Tibial artery (tissue), 4 donors: ENCODE measurements at regions not wholly inside any gene's neighbourhood (a gene's known extent, or its start where the extent isn't known, plus 50 kb on each side); places are given as distances from the start of the nearest gene placed in this dataset.

Experiments used
- DNase-seq, 2 donors: peaks; one replicate each; pipeline ENCODE4 v3.0.0-alpha.2; 2019
- H3K27ac ChIP-seq, 2 donors: fragments of 200-600 bp; sonication (generic) in 1 of 2; 1 replicate in 1 of 2; 2 replicates in 1 of 2; pipeline ENCODE4 v1.5.1; 2018 to 2019; ENCODE audit warnings: mild to moderate bottlenecking in 1 of 2
- H3K27me3 ChIP-seq, 2 donors: fragments of 200-600 bp; sonication (generic) in 1 of 2; one replicate each; pipeline versions ENCODE4 v1.5.1 to v1.6.0; 2016 to 2019
- H3K36me3 ChIP-seq, 3 donors: fragments of 200-600 bp; sonication (generic) in 2 of 3; one replicate each; pipeline ENCODE4 v1.5.1; 2016 to 2019; ENCODE audit warnings: mild to moderate bottlenecking in 2 of 3
- H3K4me1 ChIP-seq, 4 donors: fragments of 200-600 bp; sonication (generic) in 2 of 4; 1 replicate in 3 of 4; 2 replicates in 1 of 4; pipeline ENCODE4 v1.5.1; 2016 to 2019
- H3K4me3 ChIP-seq, 2 donors: fragments of 200-600 bp; sonication (generic) in 1 of 2; 1 replicate in 1 of 2; 2 replicates in 1 of 2; pipeline ENCODE4 v1.5.1; 2018 to 2019; ENCODE audit warnings: mild to moderate bottlenecking in 2 of 2
- H3K9me3 ChIP-seq, 3 donors: fragments of 200-600 bp; sonication (generic) in 1 of 3; one replicate each; pipeline ENCODE4 v1.5.1; 2016 to 2019
- intact Hi-C: fragments of 100-400 bp; cut with DNase I; formaldehyde crosslinking; loops from one replicate; pipeline ENCODE4 v1.15.0; 2023; ENCODE audit warnings: low total_unique reads
- TF ChIP-seq, protein P1 (sequence below), 2 experiments: fragments of 200-600 bp in 1 of 2; fragments of 450-650 bp in 1 of 2; IDR thresholded peaks; one replicate each; pipeline ENCODE4 v1.5.1; 2017 to 2019; ENCODE audit warnings: antibody characterized with exemption in 2 of 2, mild to moderate bottlenecking in 1 of 2, moderate library complexity in 1 of 2

DNA sequence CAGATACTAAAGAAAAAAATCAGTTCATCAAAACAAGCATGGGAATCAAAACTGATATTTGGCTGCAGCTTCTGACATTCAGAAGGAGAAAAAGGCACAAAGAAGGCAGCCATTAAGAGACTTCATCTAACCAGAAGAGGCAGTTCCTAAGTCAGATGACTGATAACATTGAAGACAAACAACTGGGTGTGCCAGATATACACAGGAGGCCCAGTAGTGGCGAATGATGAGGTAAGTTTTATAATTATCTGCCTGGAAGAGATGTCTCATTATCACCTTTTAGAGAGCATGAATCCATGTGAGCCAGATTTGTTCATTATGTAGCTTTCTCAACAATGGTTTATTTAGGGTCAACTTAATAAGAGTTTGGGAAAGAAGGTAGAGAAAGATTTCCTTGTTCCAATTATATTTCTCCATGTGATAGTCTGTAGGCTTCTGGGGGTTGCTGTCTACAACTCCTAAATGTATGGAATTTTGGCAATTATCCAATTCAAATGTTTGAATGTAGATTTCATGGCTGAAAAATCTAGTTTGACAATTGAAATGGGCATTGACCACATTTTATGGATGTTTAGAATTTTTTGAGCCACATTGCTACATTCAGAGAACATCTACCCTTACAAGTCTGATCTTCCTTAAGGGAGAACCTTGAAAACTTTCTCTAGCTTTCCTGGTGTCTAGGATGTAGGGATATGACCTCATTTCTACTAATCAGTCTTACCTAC is 50.4 kb upstream of the RASGRF1 start:
- Histone ChIP-seq H3K9me3 (peaks cover 0 to 16% (median 5%) of the 10 kb centered on the region in 3 donors), H3K4me1 (no peaks in the 10 kb centered on the region), H3K36me3 (no peaks in the 10 kb centered on the region), H3K27ac (no peak overlapping the region), H3K27me3 (peaks cover 0 to 8% of the 10 kb centered on the region in 2 donors), H3K4me3 (no peak overlapping the region)
- DNase-seq, result no peak
- intact Hi-C loops, result no loop called here
- TF ChIP-seq, protein P1, sequence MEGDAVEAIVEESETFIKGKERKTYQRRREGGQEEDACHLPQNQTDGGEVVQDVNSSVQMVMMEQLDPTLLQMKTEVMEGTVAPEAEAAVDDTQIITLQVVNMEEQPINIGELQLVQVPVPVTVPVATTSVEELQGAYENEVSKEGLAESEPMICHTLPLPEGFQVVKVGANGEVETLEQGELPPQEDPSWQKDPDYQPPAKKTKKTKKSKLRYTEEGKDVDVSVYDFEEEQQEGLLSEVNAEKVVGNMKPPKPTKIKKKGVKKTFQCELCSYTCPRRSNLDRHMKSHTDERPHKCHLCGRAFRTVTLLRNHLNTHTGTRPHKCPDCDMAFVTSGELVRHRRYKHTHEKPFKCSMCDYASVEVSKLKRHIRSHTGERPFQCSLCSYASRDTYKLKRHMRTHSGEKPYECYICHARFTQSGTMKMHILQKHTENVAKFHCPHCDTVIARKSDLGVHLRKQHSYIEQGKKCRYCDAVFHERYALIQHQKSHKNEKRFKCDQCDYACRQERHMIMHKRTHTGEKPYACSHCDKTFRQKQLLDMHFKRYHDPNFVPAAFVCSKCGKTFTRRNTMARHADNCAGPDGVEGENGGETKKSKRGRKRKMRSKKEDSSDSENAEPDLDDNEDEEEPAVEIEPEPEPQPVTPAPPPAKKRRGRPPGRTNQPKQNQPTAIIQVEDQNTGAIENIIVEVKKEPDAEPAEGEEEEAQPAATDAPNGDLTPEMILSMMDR (IDR thresholded peaks at IDR 0.05), result no peak
